Glutamatergic neuron (in vitro differentiated cells): ENCODE measurements at regions not wholly inside any gene's neighbourhood (a gene's known extent, or its start where the extent isn't known, plus 50 kb on each side); places are given as distances from the start of the nearest gene placed in this dataset.

Experiments used
- DNase-seq: peaks from one replicate; pipeline ENCODE4 v3.0.0; 2022
- H3K27ac Mint-ChIP-seq: one replicate; pipeline ENCODE4 v1.8.0; 2020; ENCODE audit warnings: mild to moderate bottlenecking, mixed read lengths, inconsistent platforms; ENCODE audit not compliant: unreplicated experiment
- H3K27me3 Mint-ChIP-seq: one replicate; pipeline ENCODE4 v1.8.0; 2020; ENCODE audit warnings: mild to moderate bottlenecking, moderate library complexity, mixed read lengths, inconsistent platforms; ENCODE audit not compliant: unreplicated experiment
- H3K36me3 Mint-ChIP-seq: one replicate; pipeline ENCODE4 v1.8.0; 2020; ENCODE audit warnings: mild to moderate bottlenecking, mixed read lengths, inconsistent platforms; ENCODE audit not compliant: unreplicated experiment
- H3K4me1 Mint-ChIP-seq: one replicate; pipeline ENCODE4 v1.8.0; 2020; ENCODE audit warnings: mild to moderate bottlenecking, low read depth, mixed read lengths, inconsistent platforms; ENCODE audit not compliant: unreplicated experiment
- H3K4me3 Mint-ChIP-seq: one replicate; pipeline ENCODE4 v1.8.0; 2020; ENCODE audit warnings: mild to moderate bottlenecking, mixed read lengths, inconsistent platforms; ENCODE audit not compliant: unreplicated experiment
- H3K9me3 Mint-ChIP-seq: one replicate; pipeline ENCODE4 v1.8.0; 2020; ENCODE audit warnings: mild to moderate bottlenecking, moderate library complexity, mixed read lengths, inconsistent platforms; ENCODE audit not compliant: unreplicated experiment
- TF ChIP-seq, protein P1 (sequence below): fragments of 200-600 bp; sonication (generic); IDR thresholded peaks from one replicate; pipeline ENCODE4 v1.5.0; 2021; ENCODE audit not compliant: partially characterized antibody, unreplicated experiment

DNA sequence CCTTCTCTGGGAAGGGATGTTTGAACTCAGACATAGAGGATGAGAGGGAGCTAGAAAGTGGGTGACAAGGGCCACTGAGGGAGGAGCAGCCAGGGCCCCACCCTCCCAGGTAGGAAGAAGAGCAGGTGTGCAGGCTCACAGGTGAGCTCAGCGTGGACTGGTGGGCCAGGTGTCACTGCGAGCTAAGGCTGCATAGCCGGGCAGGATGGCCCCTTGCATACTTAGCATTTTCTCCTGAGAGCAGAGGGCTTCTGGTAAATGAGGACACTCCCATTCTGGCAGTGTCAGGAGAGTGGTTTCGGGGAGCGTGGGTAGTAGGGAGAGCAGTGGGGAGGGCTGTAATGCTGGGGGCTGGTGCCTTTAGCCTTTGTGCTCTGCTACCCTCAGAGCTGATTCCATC lies 843.4 kb downstream of the TBC1D22A start:
- Mint-ChIP-seq H3K27me3 (peaks cover 5% of the 10 kb centered on the region), H3K4me1 (no peaks in the 10 kb centered on the region), H3K36me3 (peaks cover 14% of the 10 kb centered on the region), H3K4me3 (no peak overlapping the region), H3K9me3 (peaks cover 21% of the 10 kb centered on the region), H3K27ac (no peak overlapping the region)
- TF ChIP-seq, protein P1, sequence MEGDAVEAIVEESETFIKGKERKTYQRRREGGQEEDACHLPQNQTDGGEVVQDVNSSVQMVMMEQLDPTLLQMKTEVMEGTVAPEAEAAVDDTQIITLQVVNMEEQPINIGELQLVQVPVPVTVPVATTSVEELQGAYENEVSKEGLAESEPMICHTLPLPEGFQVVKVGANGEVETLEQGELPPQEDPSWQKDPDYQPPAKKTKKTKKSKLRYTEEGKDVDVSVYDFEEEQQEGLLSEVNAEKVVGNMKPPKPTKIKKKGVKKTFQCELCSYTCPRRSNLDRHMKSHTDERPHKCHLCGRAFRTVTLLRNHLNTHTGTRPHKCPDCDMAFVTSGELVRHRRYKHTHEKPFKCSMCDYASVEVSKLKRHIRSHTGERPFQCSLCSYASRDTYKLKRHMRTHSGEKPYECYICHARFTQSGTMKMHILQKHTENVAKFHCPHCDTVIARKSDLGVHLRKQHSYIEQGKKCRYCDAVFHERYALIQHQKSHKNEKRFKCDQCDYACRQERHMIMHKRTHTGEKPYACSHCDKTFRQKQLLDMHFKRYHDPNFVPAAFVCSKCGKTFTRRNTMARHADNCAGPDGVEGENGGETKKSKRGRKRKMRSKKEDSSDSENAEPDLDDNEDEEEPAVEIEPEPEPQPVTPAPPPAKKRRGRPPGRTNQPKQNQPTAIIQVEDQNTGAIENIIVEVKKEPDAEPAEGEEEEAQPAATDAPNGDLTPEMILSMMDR = no peak
- no peak for DNase-seq

DNA sequence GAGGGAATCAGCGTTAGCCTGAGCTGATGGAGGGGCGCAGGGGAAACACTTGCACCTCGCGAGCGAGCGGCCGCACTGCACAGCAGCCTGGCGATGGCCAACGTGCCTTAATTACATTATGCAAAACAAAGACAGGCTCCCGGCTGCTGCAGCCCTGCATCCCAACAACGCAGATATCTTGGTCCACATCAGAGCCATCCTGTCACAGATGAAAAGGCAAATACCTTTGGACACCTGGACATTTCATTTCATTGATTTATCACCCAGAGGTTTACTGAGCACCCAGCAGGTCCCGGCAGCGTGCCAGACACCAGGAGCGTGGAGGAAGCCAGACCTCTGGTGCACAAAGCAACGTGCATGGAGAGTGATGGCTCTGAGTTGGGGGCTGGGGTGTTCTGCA lies 843.0 kb downstream of the TBC1D22A start:
- Mint-ChIP-seq H3K4me1 (no peaks in the 10 kb centered on the region), H3K36me3 (peaks cover 14% of the 10 kb centered on the region), H3K27ac (no peak overlapping the region), H3K27me3 (peaks cover 5% of the 10 kb centered on the region), H3K4me3 (no peak overlapping the region), H3K9me3 (peaks cover 21% of the 10 kb centered on the region)
- TF ChIP-seq, protein P1 = no peak
- DNase-seq = no peak

DNA sequence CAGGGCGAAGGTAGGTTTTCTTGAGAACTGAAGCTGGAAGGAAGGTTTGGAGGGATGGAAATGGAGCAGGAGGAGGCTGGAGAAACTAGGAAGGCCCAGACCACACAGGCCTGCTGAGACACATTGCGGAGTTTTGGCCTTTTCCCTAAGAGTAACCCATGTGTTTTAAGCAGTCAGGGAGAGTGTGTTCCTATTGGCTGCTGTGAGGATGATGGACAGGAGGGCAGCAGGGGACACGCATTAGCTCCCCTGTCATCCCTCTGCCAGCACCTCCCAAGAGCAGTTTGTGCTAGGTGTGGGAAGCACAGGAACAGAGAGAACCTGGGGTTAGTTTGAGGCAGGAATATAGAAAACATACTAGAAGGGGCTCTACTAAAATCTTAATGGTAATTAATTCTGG lies 842.1 kb downstream of the TBC1D22A start:
- no peak for DNase-seq
- Mint-ChIP-seq H3K27me3 (peaks cover 5% of the 10 kb centered on the region), H3K36me3 (peaks cover 20% of the 10 kb centered on the region), H3K4me1 (no peaks in the 10 kb centered on the region), H3K4me3 (no peak overlapping the region), H3K9me3 (peaks cover 25% of the 10 kb centered on the region), H3K27ac (no peak overlapping the region)
- TF ChIP-seq, protein P1 = no peak

DNA sequence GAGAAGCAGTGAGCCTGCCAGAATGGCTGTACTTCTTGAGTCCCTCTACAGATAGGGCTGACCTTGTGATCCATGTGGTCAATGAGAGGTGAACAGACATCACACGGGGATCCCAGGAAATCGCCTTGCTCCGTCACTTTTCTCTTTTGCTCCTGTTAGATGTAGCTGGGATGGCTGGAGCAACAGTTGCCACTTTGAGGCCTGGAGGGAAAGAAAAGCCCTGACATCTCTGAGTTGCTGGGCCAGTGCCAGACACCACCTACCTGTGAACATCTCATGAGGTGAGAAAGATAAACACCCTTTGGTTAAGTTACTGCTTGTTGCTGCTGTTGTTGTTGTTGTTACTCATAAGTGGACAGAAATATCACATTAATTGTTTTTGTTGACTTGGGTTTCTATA lies 840.3 kb downstream of the TBC1D22A start:
- Mint-ChIP-seq H3K4me3 (no peak overlapping the region), H3K36me3 (peaks cover 23% of the 10 kb centered on the region), H3K9me3 (peaks cover 20% of the 10 kb centered on the region)

DNA sequence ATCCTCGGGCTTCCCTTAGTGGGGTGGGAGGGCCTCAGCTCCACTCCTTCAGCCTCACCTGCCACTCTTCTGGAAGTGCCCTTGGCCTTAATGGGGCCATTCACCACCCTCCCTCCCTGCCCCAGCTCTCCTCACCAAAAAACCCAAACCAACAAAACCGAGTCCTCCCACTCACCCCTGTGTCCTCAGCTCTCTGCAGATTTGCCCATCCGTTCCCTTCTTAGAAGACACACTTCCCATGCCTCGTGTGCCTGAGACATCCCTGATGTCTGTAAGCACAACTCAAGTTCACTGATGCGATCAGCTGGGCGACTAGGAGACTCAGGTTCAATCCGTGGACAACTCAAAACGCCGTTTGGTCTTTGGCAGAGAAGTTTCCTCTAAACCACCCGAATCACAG lies 839.2 kb downstream of the TBC1D22A start:
- H3K27me3 Mint-ChIP-seq = peaks cover 5% of the 10 kb centered on the region
- H3K4me1 Mint-ChIP-seq = no peaks in the 10 kb centered on the region
- H3K27ac Mint-ChIP-seq = no peak overlapping the region
- DNase-seq = no peak
- H3K9me3 Mint-ChIP-seq = peaks cover 21% of the 10 kb centered on the region
- TF ChIP-seq, protein P1 = no peak
- H3K36me3 Mint-ChIP-seq = peaks cover 23% of the 10 kb centered on the region
- H3K4me3 Mint-ChIP-seq = no peak overlapping the region

More for the DNA sequence above, 840.3 kb downstream of the TBC1D22A start:
- Mint-ChIP-seq H3K4me1 (no peaks in the 10 kb centered on the region), H3K27ac (no peak overlapping the region), H3K27me3 (peaks cover 5% of the 10 kb centered on the region)
- no peak for DNase-seq
- TF ChIP-seq, protein P1 = no peak
